Nephron (organoid): ENCODE measurements at regions not wholly inside any gene's neighbourhood (a gene's known extent, or its start where the extent isn't known, plus 50 kb on each side); places are given as distances from the start of the nearest gene placed in this dataset.

Experiments
- H3K27ac Mint-ChIP-seq, 3 experiments: 2 replicates each; pipeline ENCODE4 v1.8.0; 2020; ENCODE audit warnings: mixed read lengths in 3 of 3, mild to moderate bottlenecking in 2 of 3, moderate library complexity in 1 of 3
- H3K27me3 Mint-ChIP-seq: 2 replicates; pipeline ENCODE4 v1.8.0; 2021; ENCODE audit warnings: low read depth, mild to moderate bottlenecking, moderate library complexity, mixed read lengths
- H3K36me3 Mint-ChIP-seq: 2 replicates; pipeline ENCODE4 v1.8.0; 2020; ENCODE audit warnings: low read depth, mixed read lengths
- H3K4me1 Mint-ChIP-seq: 2 replicates; pipeline ENCODE4 v1.8.0; 2020; ENCODE audit warnings: mixed read lengths
- H3K4me3 Mint-ChIP-seq, 3 experiments: 2 replicates each; pipeline ENCODE4 v1.8.0; 2020; ENCODE audit warnings: mild to moderate bottlenecking in 3 of 3, mixed read lengths in 3 of 3, moderate library complexity in 2 of 3
- H3K9me3 Mint-ChIP-seq: 2 replicates; pipeline ENCODE4 v1.8.0; 2020; ENCODE audit warnings: mixed read lengths
- CTCF ChIP-seq, 3 experiments: fragments of 200-600 bp; sonication (generic); IDR thresholded peaks; one replicate each; pipeline ENCODE4 v1.5.0; 2021; ENCODE audit warnings: antibody characterized with exemption in 3 of 3; ENCODE audit not compliant: unreplicated experiment in 3 of 3

GRCh38 chr3:159914426-159914825 lies 74.2 kb upstream of the IL12A start:
- Mint-ChIP-seq H3K27me3 (peaks cover 3% of the 10 kb centered on the region), H3K9me3 (no peaks in the 10 kb centered on the region), H3K36me3 (no peaks in the 10 kb centered on the region), H3K4me1 (no peaks in the 10 kb centered on the region), H3K4me3 (no peak overlapping the region), H3K27ac (peak overlapping the region in 1 of 3 experiments; percentile 78)
- no peak for TF ChIP-seq CTCF (IDR thresholded peaks at IDR 0.05; ENCODE audit: unreplicated experiment in 3 of 3)

GRCh38 chr3:159916052-159916451 lies 72.6 kb upstream of the IL12A start:
- H3K27ac Mint-ChIP-seq = no peak overlapping the region
- no peak overlapping the region for H3K4me3 Mint-ChIP-seq
- peaks cover 2% of the 10 kb centered on the region for H3K9me3 Mint-ChIP-seq
- no peaks in the 10 kb centered on the region for H3K4me1 Mint-ChIP-seq
- H3K36me3 Mint-ChIP-seq = no peaks in the 10 kb centered on the region
- TF ChIP-seq CTCF (IDR thresholded peaks at IDR 0.05; ENCODE audit: unreplicated experiment in 3 of 3) = no peak
- H3K27me3 Mint-ChIP-seq = peaks cover 3% of the 10 kb centered on the region

GRCh38 chr3:159917141-159917540 lies 71.5 kb upstream of the IL12A start:
- Mint-ChIP-seq H3K4me1 (no peaks in the 10 kb centered on the region), H3K27ac (no peak overlapping the region), H3K4me3 (no peak overlapping the region), H3K36me3 (no peaks in the 10 kb centered on the region), H3K9me3 (peaks cover 2% of the 10 kb centered on the region), H3K27me3 (peaks cover 3% of the 10 kb centered on the region)
- TF ChIP-seq CTCF (IDR thresholded peaks at IDR 0.05; ENCODE audit: unreplicated experiment in 3 of 3) = no peak

- H3K4me1 Mint-ChIP-seq = no peaks in the 10 kb centered on the region
- no peaks in the 10 kb centered on the region for H3K36me3 Mint-ChIP-seq
- no peaks in the 10 kb centered on the region for H3K27me3 Mint-ChIP-seq
These were observed 68.8 kb upstream of the IL12A start for GRCh38 chr3:159919873-159920272.

GRCh38 chr3:159922193-159922840 lies 66.3 kb upstream of the IL12A start:
- Mint-ChIP-seq H3K4me3 (no peak overlapping the region), H3K27me3 (peaks cover under 1% of the 10 kb centered on the region), H3K27ac (no peak overlapping the region), H3K4me1 (no peaks in the 10 kb centered on the region), H3K9me3 (peaks cover 2% of the 10 kb centered on the region), H3K36me3 (no peaks in the 10 kb centered on the region)
- TF ChIP-seq CTCF (IDR thresholded peaks at IDR 0.05; ENCODE audit: unreplicated experiment in 3 of 3) = no peak

More at GRCh38 chr3:159919873-159920272, 68.8 kb upstream of the IL12A start:
- H3K4me3 Mint-ChIP-seq = no peak overlapping the region
- no peak for TF ChIP-seq CTCF (IDR thresholded peaks at IDR 0.05; ENCODE audit: unreplicated experiment in 3 of 3)
- H3K9me3 Mint-ChIP-seq = peaks cover 2% of the 10 kb centered on the region
- no peak overlapping the region for H3K27ac Mint-ChIP-seq

- peaks cover 2% of the 10 kb centered on the region for H3K9me3 Mint-ChIP-seq
- H3K4me1 Mint-ChIP-seq = no peaks in the 10 kb centered on the region
- no peak for TF ChIP-seq CTCF (IDR thresholded peaks at IDR 0.05; ENCODE audit: unreplicated experiment in 3 of 3)
- no peak overlapping the region for H3K27ac Mint-ChIP-seq
- no peak overlapping the region for H3K4me3 Mint-ChIP-seq
- no peaks in the 10 kb centered on the region for H3K36me3 Mint-ChIP-seq
- H3K27me3 Mint-ChIP-seq = peaks cover 4% of the 10 kb centered on the region
These were observed 65.7 kb upstream of the IL12A start for GRCh38 chr3:159922861-159923312.
